Epithelial cell of proximal tubule (primary cell): ENCODE measurements at regions not wholly inside any gene's neighbourhood (a gene's known extent, or its start where the extent isn't known, plus 50 kb on each side); places are given as distances from the start of the nearest gene placed in this dataset.

ENCODE experiments used
- DNase-seq: peaks from one replicate; pipeline ENCODE4 v3.0.0-alpha.2; 2011; ENCODE audit warnings: low read depth
- H3K4me3 ChIP-seq: 2 replicates; pipeline ENCODE4 v1.5.1; 2011; ENCODE audit warnings: low read depth, mild to moderate bottlenecking, low read length
- TF ChIP-seq, protein P1 (sequence below): conservative IDR thresholded peaks from 2 replicates; pipeline ENCODE4 v1.5.1; 2012; ENCODE audit warnings: low read depth, mild to moderate bottlenecking, low read length

- TF ChIP-seq, protein P1, sequence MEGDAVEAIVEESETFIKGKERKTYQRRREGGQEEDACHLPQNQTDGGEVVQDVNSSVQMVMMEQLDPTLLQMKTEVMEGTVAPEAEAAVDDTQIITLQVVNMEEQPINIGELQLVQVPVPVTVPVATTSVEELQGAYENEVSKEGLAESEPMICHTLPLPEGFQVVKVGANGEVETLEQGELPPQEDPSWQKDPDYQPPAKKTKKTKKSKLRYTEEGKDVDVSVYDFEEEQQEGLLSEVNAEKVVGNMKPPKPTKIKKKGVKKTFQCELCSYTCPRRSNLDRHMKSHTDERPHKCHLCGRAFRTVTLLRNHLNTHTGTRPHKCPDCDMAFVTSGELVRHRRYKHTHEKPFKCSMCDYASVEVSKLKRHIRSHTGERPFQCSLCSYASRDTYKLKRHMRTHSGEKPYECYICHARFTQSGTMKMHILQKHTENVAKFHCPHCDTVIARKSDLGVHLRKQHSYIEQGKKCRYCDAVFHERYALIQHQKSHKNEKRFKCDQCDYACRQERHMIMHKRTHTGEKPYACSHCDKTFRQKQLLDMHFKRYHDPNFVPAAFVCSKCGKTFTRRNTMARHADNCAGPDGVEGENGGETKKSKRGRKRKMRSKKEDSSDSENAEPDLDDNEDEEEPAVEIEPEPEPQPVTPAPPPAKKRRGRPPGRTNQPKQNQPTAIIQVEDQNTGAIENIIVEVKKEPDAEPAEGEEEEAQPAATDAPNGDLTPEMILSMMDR: no peak
- no peak overlapping the region for H3K4me3 ChIP-seq
- no peak for DNase-seq
Observed at GRCh38 chr6:119594907-119595306, 245.3 kb upstream of the MAN1A1 start.

GRCh38 chr6:119591235-119591634 lies 241.7 kb upstream of the MAN1A1 start:
- DNase-seq: no peak
- TF ChIP-seq, protein P1: no peak
- no peak overlapping the region for H3K4me3 ChIP-seq

DNA sequence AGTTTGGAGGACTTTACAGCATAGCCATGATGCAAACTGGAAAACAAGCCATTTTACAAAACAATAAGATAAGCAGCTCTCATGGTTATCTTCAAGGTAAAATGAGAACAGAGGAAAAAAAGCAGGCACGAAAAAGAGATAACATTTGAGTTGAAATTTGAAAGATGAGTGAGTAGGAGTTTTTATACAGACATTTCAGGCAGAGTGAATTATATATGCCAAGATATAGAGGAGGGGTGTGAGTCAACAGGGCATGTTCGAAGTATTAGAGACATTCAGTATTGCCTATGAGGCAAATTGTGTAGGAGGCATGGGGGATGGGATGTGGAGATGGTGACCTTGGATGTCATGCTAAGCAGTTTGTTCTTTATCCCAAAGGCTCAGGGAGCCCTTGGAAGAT lies 240.5 kb upstream of the MAN1A1 start:
- no peak for DNase-seq
- TF ChIP-seq, protein P1: no peak
- no peak overlapping the region for H3K4me3 ChIP-seq

DNA sequence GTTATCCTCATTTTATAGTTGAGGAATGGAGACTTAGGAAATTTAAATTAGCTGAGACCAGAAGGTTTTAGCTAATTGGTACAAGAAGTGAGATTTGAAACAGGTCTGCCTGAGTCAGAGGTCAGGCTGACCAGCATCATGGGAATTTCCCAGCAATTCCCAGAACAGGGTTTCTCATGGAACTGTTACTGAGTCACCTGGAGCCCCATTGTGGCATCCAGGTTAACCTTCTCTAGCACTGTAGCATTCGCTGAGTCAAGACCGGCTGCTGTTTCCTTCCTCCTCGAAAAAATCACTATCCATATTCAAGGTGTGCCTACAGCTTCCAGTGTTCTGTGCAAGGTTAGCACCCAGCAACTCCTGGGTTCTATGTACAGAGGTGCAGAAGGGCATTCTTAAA lies 238.0 kb upstream of the MAN1A1 start:
- peak; percentile 85 for DNase-seq
- TF ChIP-seq, protein P1: no peak
- H3K4me3 ChIP-seq: no peak overlapping the region

GRCh38 chr6:119586250-119586882 lies 236.8 kb upstream of the MAN1A1 start:
- TF ChIP-seq, protein P1: no peak
- DNase-seq: no peak
- H3K4me3 ChIP-seq: no peak overlapping the region

DNA sequence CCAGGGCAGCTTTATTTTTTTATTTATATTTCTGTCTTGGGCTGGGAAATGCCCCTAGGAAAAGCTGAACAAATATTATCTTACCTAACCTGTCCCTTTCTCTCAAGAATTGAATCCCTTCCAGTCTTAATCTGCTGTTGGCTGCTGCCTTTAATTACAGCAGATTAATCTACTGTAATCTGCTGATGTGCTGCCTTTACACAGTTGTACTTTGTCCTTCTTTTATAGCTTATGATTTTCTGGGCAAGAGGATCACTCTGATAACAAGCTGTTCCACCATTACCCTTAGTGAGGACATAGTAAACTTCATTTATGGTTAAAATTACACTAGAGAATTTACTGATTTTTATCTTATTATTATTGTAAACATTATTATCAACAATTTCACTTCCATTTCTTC lies 234.5 kb upstream of the MAN1A1 start:
- no peak for DNase-seq
- TF ChIP-seq, protein P1: no peak
- H3K4me3 ChIP-seq: no peak overlapping the region

DNA sequence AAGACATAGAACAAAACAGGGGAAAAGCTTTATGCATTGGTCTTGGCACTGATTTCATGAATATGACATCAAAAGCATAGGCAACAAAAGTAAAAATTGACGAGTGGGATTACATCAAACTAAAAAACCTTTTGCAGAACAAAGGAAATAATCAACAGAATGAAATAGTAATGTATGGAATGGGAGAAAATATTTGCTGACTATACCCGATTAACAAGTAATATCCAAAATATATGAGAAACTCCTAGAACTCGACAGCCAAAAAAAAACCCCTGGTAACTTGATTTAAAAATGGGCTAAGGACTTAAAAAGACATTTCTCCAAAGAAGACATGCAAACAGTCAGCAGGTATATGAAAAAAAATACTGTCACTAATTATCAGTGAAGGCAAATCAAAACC lies 231.7 kb upstream of the MAN1A1 start:
- TF ChIP-seq, protein P1: no peak
- no peak overlapping the region for H3K4me3 ChIP-seq
- DNase-seq: no peak
